ENCODE measurements at regions not wholly inside any gene's neighbourhood (a gene's known extent, or its start where the extent isn't known, plus 50 kb on each side); places are given as distances from the start of the nearest gene placed in this dataset.

DNA sequence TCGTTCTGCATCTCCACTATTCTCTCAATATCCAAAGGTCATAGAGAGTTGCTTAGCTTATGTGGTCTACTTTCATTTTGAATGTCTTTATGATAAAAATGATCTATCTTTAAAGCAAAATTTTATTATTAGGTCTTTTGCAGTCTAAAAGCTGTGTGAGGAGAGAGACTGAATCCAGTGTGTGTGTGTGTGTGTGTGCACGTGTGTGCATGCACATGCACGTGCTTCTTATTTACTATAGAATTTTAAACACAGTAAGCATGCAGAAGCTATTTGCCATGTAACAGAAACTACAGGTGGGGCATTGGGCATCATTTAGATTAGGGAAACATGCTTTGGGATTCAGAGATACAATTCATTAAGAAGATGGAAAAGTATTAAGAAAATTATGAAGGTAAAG is 136.0 kb upstream of the SPRY2 start:
- in situ Hi-C loops (cut with HindIII; ENCODE audit: low pct_ligation_motif_present, low sequenced_read_pairs): no loop called here
- TF ChIP-seq, protein P1, sequence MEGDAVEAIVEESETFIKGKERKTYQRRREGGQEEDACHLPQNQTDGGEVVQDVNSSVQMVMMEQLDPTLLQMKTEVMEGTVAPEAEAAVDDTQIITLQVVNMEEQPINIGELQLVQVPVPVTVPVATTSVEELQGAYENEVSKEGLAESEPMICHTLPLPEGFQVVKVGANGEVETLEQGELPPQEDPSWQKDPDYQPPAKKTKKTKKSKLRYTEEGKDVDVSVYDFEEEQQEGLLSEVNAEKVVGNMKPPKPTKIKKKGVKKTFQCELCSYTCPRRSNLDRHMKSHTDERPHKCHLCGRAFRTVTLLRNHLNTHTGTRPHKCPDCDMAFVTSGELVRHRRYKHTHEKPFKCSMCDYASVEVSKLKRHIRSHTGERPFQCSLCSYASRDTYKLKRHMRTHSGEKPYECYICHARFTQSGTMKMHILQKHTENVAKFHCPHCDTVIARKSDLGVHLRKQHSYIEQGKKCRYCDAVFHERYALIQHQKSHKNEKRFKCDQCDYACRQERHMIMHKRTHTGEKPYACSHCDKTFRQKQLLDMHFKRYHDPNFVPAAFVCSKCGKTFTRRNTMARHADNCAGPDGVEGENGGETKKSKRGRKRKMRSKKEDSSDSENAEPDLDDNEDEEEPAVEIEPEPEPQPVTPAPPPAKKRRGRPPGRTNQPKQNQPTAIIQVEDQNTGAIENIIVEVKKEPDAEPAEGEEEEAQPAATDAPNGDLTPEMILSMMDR (IDR thresholded peaks at IDR 0.05; ENCODE audit: low read depth, low read length, missing control alignments): no peak
- no peaks in the 10 kb centered on the region for H3K27me3 ChIP-seq (replicated peaks)

DNA sequence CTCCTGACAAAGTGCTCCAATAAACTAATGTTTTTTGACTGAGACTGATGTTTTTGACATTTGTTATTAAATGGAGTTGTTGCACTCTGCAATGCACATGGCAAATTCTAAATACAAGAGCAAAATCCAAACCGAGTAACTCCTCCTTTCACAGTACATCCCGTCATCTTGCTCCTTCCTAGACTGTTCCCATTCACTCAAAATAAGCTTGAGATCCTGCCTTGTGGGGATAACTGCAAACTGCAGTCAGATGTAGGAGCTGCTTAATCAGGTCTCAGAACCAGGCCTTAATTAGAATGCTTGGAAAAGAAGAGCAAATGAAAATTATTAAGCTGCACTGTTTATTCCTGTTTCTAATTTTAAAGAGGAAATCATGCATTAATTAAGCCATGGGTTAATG is 134.8 kb upstream of the SPRY2 start:
- H3K27me3 ChIP-seq (replicated peaks): no peaks in the 10 kb centered on the region
- H3K4me3 ChIP-seq (ENCODE audit: low read depth, low read length): no peak overlapping the region
- in situ Hi-C loops (cut with HindIII; ENCODE audit: low pct_ligation_motif_present, low sequenced_read_pairs): no loop called here
- no peaks in the 10 kb centered on the region for H3K36me3 ChIP-seq (replicated peaks)
- TF ChIP-seq, protein P1 (IDR thresholded peaks at IDR 0.05; ENCODE audit: low read depth, low read length, missing control alignments): no peak
- DNase-seq: no peak
- no peak overlapping the region for H3K27ac ChIP-seq

More for the DNA sequence above, 136.0 kb upstream of the SPRY2 start:
- Histone ChIP-seq H3K4me3 (ENCODE audit: low read depth, low read length) (no peak overlapping the region), H3K27ac (no peak overlapping the region), H3K36me3 (replicated peaks) (no peaks in the 10 kb centered on the region)
- no peak for DNase-seq

DNA sequence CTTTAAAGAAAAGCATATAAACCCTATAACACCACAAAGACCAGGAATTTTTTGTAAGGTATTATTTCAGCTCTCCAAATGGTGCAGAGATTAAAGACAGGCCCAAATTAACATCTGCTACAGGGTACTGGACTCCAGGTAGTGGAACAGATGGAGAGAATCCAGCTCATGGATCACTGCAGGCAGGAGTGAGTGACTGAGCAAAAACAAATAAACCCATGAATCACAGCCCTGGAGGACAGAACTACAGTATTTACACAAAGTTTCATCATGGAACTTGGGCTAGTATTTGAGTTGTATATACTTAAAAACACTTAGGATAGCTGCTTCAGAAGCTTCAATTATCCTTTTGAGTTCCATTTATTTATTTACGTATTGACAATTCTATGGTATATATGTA is 132.8 kb upstream of the SPRY2 start:
- TF ChIP-seq, protein P1 (IDR thresholded peaks at IDR 0.05; ENCODE audit: low read depth, low read length, missing control alignments): no peak
- no peak overlapping the region for H3K4me3 ChIP-seq (ENCODE audit: low read depth, low read length)
- in situ Hi-C loops (cut with HindIII; ENCODE audit: low pct_ligation_motif_present, low sequenced_read_pairs): no loop called here
- no peak overlapping the region for H3K27ac ChIP-seq
- no peaks in the 10 kb centered on the region for H3K36me3 ChIP-seq (replicated peaks)
- peak; percentile 64 for DNase-seq
- no peaks in the 10 kb centered on the region for H3K27me3 ChIP-seq (replicated peaks)

DNA sequence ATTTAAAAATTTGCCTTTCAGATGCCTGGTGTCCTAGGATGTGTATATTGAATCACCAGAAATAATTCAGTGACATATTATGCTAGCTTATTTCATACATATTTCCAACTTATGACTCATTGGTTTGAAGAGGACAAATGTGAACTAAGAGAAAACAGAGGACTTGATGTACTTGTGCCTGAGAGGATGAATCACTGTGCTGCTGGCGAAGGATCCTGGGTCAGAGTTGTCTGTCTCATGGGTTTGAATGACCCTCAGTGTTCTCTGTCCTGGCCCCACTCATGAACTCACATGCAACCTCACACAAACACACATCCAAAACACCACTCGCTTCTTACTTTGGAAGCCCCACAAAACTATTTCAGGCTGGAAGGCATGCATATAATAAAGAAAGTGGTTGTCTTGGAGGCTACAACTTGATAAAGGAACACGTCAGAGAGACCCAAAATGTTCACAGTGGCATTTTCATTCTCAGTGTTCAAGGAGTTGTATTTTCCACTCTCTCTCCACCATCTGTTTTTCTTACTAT is 129.0 kb upstream of the SPRY2 start:
- Histone ChIP-seq H3K36me3 (replicated peaks) (no peaks in the 10 kb centered on the region), H3K4me3 (ENCODE audit: low read depth, low read length) (no peak overlapping the region), H3K27me3 (replicated peaks) (no peaks in the 10 kb centered on the region), H3K27ac (peak overlapping the region; percentile 92)
- TF ChIP-seq, protein P1 (IDR thresholded peaks at IDR 0.05; ENCODE audit: low read depth, low read length, missing control alignments): no peak
- peak; percentile 92 for DNase-seq
- in situ Hi-C loops (cut with HindIII; ENCODE audit: low pct_ligation_motif_present, low sequenced_read_pairs): no loop called here

DNA sequence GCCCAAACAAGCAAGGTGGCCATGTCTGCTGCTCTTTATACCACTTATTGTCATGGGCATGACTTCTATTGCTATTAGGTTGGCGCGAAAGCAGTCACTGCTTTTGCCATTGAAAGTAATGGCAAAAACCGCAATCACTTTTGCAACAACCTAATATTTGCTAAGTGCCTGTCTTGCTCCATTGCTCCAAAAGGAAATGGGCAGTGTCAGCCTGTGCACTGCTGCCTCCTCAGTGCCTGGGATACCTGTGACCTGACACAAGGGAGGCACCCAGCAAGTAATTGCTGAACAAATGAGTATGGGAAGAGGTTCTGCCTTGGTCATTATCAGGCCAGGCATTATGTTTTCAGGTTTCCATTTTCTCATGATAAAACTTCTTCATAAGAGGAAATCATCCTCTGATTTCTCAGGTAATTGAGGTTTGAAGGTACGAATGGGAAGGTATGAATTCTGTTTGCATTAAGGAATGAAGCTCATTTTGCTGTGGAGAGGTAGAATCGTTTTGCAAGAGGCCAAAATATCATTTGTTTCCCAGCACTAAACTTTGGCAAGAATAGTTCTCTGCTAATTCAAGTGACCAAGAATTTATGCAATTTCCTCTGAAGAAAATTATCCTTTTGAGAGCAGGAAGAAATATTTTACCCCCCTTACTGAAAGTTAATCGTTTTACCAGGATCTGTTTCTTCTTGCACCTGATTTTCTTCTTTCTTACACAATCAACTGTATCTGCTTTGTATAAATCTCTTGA is 128.4 kb upstream of the SPRY2 start:
- no peak for DNase-seq
- Histone ChIP-seq H3K27ac (peak overlapping the region; percentile 92), H3K4me3 (ENCODE audit: low read depth, low read length) (no peak overlapping the region), H3K27me3 (replicated peaks) (no peaks in the 10 kb centered on the region), H3K36me3 (replicated peaks) (no peaks in the 10 kb centered on the region)
- in situ Hi-C loops (cut with HindIII; ENCODE audit: low pct_ligation_motif_present, low sequenced_read_pairs): no loop called here
- TF ChIP-seq, protein P1 (IDR thresholded peaks at IDR 0.05; ENCODE audit: low read depth, low read length, missing control alignments): no peak
